ENCODE measurements at regions not wholly inside any gene's neighbourhood (a gene's known extent, or its start where the extent isn't known, plus 50 kb on each side); places are given as distances from the start of the nearest gene placed in this dataset.

DNA sequence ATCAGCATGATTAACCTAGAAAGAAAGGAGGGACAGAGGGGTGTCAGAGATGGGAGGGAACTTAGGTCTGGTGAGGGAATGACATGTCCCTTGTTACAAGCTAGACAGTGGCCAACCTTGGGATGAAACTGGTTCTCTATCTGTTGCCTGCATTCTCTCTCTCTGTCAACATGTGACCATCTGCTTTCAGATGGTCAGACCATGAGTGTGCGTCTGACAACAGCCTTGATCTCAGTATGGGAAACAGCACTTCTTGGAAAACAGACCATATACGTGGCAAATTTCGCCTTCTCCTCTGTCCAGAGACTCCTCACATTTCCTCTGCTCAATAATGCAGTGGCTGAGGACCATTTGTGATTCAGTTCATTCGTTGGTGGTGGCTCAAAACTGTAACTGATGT lies 845.9 kb downstream of the TYW1 start:
- TF ChIP-seq, protein P1, sequence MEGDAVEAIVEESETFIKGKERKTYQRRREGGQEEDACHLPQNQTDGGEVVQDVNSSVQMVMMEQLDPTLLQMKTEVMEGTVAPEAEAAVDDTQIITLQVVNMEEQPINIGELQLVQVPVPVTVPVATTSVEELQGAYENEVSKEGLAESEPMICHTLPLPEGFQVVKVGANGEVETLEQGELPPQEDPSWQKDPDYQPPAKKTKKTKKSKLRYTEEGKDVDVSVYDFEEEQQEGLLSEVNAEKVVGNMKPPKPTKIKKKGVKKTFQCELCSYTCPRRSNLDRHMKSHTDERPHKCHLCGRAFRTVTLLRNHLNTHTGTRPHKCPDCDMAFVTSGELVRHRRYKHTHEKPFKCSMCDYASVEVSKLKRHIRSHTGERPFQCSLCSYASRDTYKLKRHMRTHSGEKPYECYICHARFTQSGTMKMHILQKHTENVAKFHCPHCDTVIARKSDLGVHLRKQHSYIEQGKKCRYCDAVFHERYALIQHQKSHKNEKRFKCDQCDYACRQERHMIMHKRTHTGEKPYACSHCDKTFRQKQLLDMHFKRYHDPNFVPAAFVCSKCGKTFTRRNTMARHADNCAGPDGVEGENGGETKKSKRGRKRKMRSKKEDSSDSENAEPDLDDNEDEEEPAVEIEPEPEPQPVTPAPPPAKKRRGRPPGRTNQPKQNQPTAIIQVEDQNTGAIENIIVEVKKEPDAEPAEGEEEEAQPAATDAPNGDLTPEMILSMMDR (IDR thresholded peaks at IDR 0.05), result no peak
- TF ChIP-seq POLR2AphosphoS5 (IDR thresholded peaks at IDR 0.05) (no peak), POLR2A (IDR thresholded peaks at IDR 0.05) (no peak)
